Left ventricle myocardium inferior (tissue), 1 donor: ENCODE measurements at regions not wholly inside any gene's neighbourhood (a gene's known extent, or its start where the extent isn't known, plus 50 kb on each side); places are given as distances from the start of the nearest gene placed in this dataset.

Experiments
- DNase-seq: peaks from one replicate; pipeline ENCODE4 v3.0.0-alpha.2; 2020
- H3K27ac ChIP-seq: fragments of 200-600 bp; replicated peaks from 2 replicates; pipeline ENCODE4 v1.8.0; 2021
- H3K27me3 ChIP-seq: fragments of 200-600 bp; 2 replicates; pipeline ENCODE4 v1.8.0; 2021; ENCODE audit warnings: low read depth
- H3K36me3 ChIP-seq: fragments of 200-600 bp; 2 replicates; pipeline ENCODE4 v1.8.0; 2021
- H3K4me1 ChIP-seq: fragments of 200-600 bp; 2 replicates; pipeline ENCODE4 v1.8.0; 2021
- H3K4me3 ChIP-seq: fragments of 200-600 bp; 2 replicates; pipeline ENCODE4 v1.8.0; 2021; ENCODE audit warnings: mild to moderate bottlenecking, moderate library complexity
- H3K9me3 ChIP-seq: fragments of 200-600 bp; replicated peaks from 2 replicates; pipeline ENCODE4 v1.8.0; 2021
- CTCF ChIP-seq: fragments of 200-600 bp; IDR thresholded peaks from 2 replicates; pipeline ENCODE4 v1.8.0; 2021; ENCODE audit warnings: antibody characterized with exemption, mild to moderate bottlenecking, borderline replicate concordance
- intact Hi-C: fragments of 100-400 bp; cut with micrococcal nuclease; formaldehyde crosslinking; loops from one replicate; pipeline ENCODE4 v1.11.0; 2022
- donor health status: DM: no; HTN: yes; CAD: no; lungs with severe emphysema.

GRCh38 chr16:77067900-77068299 lies 123.1 kb upstream of the MON1B start:
- H3K4me3 ChIP-seq, result no peak overlapping the region
- H3K9me3 ChIP-seq, result no peaks in the 10 kb centered on the region
- H3K27me3 ChIP-seq, result no peaks in the 10 kb centered on the region
- intact Hi-C loops, result no loop called here
- TF ChIP-seq CTCF, result no peak
- H3K27ac ChIP-seq, result no peak overlapping the region
- H3K4me1 ChIP-seq, result peaks cover 43% of the 10 kb centered on the region
- no peaks in the 10 kb centered on the region for H3K36me3 ChIP-seq
- no peak for DNase-seq

- no peaks in the 10 kb centered on the region for H3K36me3 ChIP-seq
- no peak overlapping the region for H3K27ac ChIP-seq
- intact Hi-C loops, result no loop called here
- TF ChIP-seq CTCF, result no peak
- peaks cover 4% of the 10 kb centered on the region for H3K9me3 ChIP-seq
- H3K4me3 ChIP-seq, result no peak overlapping the region
- H3K27me3 ChIP-seq, result no peaks in the 10 kb centered on the region
- DNase-seq, result no peak
- peaks cover 38% of the 10 kb centered on the region for H3K4me1 ChIP-seq
These were observed 122.6 kb upstream of the MON1B start for GRCh38 chr16:77068402-77068801.

GRCh38 chr16:77069929-77070328 lies 121.1 kb upstream of the MON1B start:
- Histone ChIP-seq H3K9me3 (peaks cover 5% of the 10 kb centered on the region), H3K4me1 (peaks cover 24% of the 10 kb centered on the region), H3K36me3 (no peaks in the 10 kb centered on the region), H3K27ac (no peak overlapping the region), H3K4me3 (no peak overlapping the region), H3K27me3 (no peaks in the 10 kb centered on the region)
- no peak for TF ChIP-seq CTCF
- DNase-seq, result no peak
- intact Hi-C loops, result no loop called here

- no peak for TF ChIP-seq CTCF
- no peak overlapping the region for H3K4me3 ChIP-seq
- no peaks in the 10 kb centered on the region for H3K27me3 ChIP-seq
- DNase-seq, result no peak
- no peaks in the 10 kb centered on the region for H3K36me3 ChIP-seq
- H3K27ac ChIP-seq, result no peak overlapping the region
- peaks cover 5% of the 10 kb centered on the region for H3K9me3 ChIP-seq
- intact Hi-C loops, result no loop called here
- H3K4me1 ChIP-seq, result peaks cover 20% of the 10 kb centered on the region
These were observed 120.3 kb upstream of the MON1B start for GRCh38 chr16:77070683-77071082.

- Histone ChIP-seq H3K27me3 (no peaks in the 10 kb centered on the region), H3K9me3 (peaks cover 5% of the 10 kb centered on the region)
These were observed 114.2 kb upstream of the MON1B start for GRCh38 chr16:77076839-77077238.

More at GRCh38 chr16:77076839-77077238, 114.2 kb upstream of the MON1B start:
- intact Hi-C loops, result no loop called here
- Histone ChIP-seq H3K4me3 (no peak overlapping the region), H3K36me3 (no peaks in the 10 kb centered on the region), H3K4me1 (peaks cover 8% of the 10 kb centered on the region), H3K27ac (peak overlapping the region; percentile 16)
- no peak for DNase-seq
- no peak for TF ChIP-seq CTCF
